AG10803 (cell line): ENCODE measurements at regions not wholly inside any gene's neighbourhood (a gene's known extent, or its start where the extent isn't known, plus 50 kb on each side); places are given as distances from the start of the nearest gene placed in this dataset.
A peak's percentile ranks its signal among the peaks of the same experiment; 100 is the strongest.

Experiments
- DNase-seq: peaks from one replicate; pipeline ENCODE4 v3.0.0; 2010; ENCODE audit warnings: low read depth
- H3K4me3 ChIP-seq: 2 replicates; pipeline ENCODE4 v1.5.1; 2011; ENCODE audit warnings: mild to moderate bottlenecking, low read length, control low read depth
- CTCF ChIP-seq: conservative IDR thresholded peaks from 2 replicates; pipeline ENCODE4 v1.5.1; 2011; ENCODE audit warnings: mild to moderate bottlenecking, low read length, control low read depth, inconsistent platforms

DNA sequence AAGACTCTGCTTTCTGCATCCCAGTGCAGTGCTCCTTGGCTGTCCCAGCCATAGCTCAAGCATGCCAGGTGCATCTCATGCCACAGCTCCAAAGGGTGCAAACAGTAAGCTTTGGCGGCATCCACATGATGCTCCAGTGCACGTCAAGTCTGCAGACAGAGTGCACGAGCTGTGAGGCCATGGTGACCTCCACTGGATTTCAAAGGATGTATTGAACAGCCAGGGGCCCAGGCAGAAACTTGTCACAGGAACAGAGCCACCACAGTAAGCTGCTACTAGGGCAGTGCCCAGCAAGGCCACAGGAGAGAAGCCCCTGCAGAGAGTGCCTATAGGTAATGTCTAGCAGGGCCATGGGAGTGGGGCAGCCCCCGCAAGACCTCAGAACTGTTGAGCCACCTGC is 206.8 kb upstream of the DDI1 start:
- TF ChIP-seq CTCF: no peak
- no peak overlapping the region for H3K4me3 ChIP-seq
- no peak for DNase-seq

GRCh38 chr11:103830205-103830604 is 206.2 kb upstream of the DDI1 start:
- H3K4me3 ChIP-seq: no peak overlapping the region
- TF ChIP-seq CTCF: no peak
- DNase-seq: no peak

DNA sequence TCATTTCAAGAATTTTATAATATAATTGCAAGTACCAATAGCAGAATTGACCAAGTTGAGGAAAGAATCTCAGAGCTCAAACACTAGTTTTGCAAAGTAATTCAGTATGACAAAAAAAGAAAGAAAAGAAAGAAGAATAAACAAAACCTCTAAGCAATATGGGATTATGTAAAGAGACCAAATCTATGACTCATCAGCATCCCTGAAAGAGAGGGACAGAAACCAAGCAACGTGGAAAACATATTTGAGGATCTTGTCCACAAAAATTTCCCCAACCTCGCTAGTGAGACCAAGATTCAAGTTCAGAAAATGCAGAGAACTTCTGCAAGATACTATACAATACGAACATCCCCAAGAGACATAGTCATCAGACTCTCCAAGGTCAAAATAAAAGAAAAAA is 203.7 kb upstream of the DDI1 start:
- peak; percentile 13 for DNase-seq
- TF ChIP-seq CTCF: no peak

GRCh38 chr11:103842191-103842590 is 194.2 kb upstream of the DDI1 start:
- no peak for TF ChIP-seq CTCF
- H3K4me3 ChIP-seq: no peak overlapping the region
- DNase-seq: no peak

More for the DNA sequence above, 203.7 kb upstream of the DDI1 start:
- H3K4me3 ChIP-seq: no peak overlapping the region

DNA sequence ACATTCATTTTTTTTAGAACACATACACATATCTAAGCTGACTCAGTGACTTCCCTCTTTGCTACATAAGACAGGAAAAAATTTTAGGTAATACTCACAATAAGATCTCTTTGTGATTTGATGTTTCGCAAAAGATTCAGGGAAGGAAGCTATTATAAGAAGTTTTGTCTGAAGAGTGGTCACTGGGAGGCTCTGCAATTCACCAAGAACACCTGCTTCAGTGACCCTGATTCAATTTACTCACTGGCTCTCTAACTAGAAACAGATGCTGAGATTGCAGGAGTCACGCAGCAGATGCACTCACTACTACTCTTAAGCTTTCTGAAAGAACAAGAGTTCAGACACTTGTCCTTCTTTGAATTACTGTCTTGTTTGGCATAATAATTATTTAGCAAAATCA is 193.6 kb upstream of the DDI1 start:
- TF ChIP-seq CTCF: no peak; the same call in 1 of the 2 replicates
- DNase-seq: peak; percentile 79
- no peak overlapping the region for H3K4me3 ChIP-seq

- no peak for TF ChIP-seq CTCF
- no peak overlapping the region for H3K4me3 ChIP-seq
- DNase-seq: no peak
Observed at GRCh38 chr11:103844327-103845215, 191.9 kb upstream of the DDI1 start.

DNA sequence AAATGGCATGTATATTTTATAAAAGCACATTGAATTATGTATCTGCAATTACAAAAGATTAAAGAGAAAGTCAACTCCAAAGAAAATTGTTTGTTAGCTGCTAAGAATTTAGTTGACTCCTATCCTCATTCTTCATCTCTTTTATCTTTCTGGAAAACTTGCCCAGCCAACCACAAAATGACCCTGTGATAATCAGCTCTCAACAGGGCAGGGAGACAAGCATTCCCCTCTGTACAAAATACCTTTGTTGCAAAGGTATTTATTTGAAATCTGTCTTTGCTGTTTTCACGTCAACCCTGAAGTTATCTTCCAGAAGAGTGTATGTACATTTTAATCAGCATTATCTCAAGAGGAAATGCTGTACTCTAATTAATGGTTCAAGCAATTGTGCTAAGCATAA is 191.1 kb upstream of the DDI1 start:
- no peak for TF ChIP-seq CTCF
- no peak for DNase-seq
- no peak overlapping the region for H3K4me3 ChIP-seq
